ENCODE measurements at regions not wholly inside any gene's neighbourhood (a gene's known extent, or its start where the extent isn't known, plus 50 kb on each side); places are given as distances from the start of the nearest gene placed in this dataset.

DNA sequence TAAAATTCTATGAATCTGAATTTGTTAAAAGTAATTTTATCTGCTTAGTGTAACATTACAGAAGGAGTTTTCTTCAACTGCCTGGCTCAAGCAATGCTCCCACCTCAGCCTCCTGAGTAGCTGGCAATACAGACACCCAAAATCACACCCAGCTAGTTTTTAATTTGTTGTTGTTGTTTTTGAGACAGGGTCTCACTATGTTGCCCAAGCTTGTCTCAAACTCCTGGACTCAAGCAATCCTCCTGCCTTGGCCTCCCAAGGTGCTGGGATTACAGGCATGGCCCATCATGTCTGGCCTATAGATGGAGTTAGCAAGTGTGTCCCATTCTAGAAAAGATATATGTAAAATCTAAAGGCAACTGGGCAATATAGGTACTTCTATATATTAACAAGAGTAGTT is 1580.4 kb upstream of the PRR20A start (continued):
- no peak for TF ChIP-seq ETV6 (CRISPR knock-in tag; IDR thresholded peaks at IDR 0.05)
- TF ChIP-seq FOXJ3 (CRISPR knock-in tag; IDR thresholded peaks at IDR 0.05; ENCODE audit: borderline replicate concordance) = no peak
- TF ChIP-seq, protein P1, sequence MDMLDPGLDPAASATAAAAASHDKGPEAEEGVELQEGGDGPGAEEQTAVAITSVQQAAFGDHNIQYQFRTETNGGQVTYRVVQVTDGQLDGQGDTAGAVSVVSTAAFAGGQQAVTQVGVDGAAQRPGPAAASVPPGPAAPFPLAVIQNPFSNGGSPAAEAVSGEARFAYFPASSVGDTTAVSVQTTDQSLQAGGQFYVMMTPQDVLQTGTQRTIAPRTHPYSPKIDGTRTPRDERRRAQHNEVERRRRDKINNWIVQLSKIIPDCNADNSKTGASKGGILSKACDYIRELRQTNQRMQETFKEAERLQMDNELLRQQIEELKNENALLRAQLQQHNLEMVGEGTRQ (CRISPR knock-in tag; IDR thresholded peaks at IDR 0.05) = no peak
- TF ChIP-seq ZNF396 (CRISPR knock-in tag; IDR thresholded peaks at IDR 0.05; ENCODE audit: borderline replicate concordance) = no peak
- no peak for TF ChIP-seq NFE2L1 (CRISPR knock-in tag; IDR thresholded peaks at IDR 0.05)
- TF ChIP-seq CDX4 (CRISPR knock-in tag; IDR thresholded peaks at IDR 0.05; ENCODE audit: borderline replicate concordance) = no peak
- no peak for TF ChIP-seq OVOL2 (CRISPR knock-in tag; IDR thresholded peaks at IDR 0.05; ENCODE audit: borderline replicate concordance)
- no peak for TF ChIP-seq ZNF317 (CRISPR knock-in tag; IDR thresholded peaks at IDR 0.05; ENCODE audit: borderline replicate concordance, low read depth)
- TF ChIP-seq MXD4 (CRISPR knock-in tag; IDR thresholded peaks at IDR 0.05; ENCODE audit: borderline replicate concordance) = no peak
- TF ChIP-seq JAZF1 (CRISPR knock-in tag; IDR thresholded peaks at IDR 0.05) = no peak
- TF ChIP-seq NFATC4 (CRISPR knock-in tag; IDR thresholded peaks at IDR 0.05) = 0 out of 2 replicates have a peak, but pooled peaks have one; percentile 43
- TF ChIP-seq MYBL2 (CRISPR knock-in tag; IDR thresholded peaks at IDR 0.05) = no peak

GRCh38 chr13:55563267-55563666 is 1577.5 kb upstream of the PRR20A start:
- TF ChIP-seq ZNF425 (CRISPR knock-in tag; conservative IDR thresholded peaks at IDR 0.05) (0 out of 2 replicates have a peak, but pooled peaks have one; percentile 21), PRRX2 (CRISPR knock-in tag; IDR thresholded peaks at IDR 0.05) (no peak)
- ATAC-seq (no peak), DNase-seq (ENCODE audit: low spot score) (no peak)
- Mint-ChIP-seq H3K36me3 (peaks cover 7% of the 10 kb centered on the region; the same call in 1 of the 2 replicates), H3K27me3 (ENCODE audit: low read depth) (no peaks in the 10 kb centered on the region), H3K27ac (no peak overlapping the region), H3K4me3 (no peak overlapping the region), H3K4me1 (peaks cover 30% of the 10 kb centered on the region), H3K9me3 (no peaks in the 10 kb centered on the region)
- ChIA-PET CTCF (no interaction called here), POLR2A (no interaction called here)

DNA sequence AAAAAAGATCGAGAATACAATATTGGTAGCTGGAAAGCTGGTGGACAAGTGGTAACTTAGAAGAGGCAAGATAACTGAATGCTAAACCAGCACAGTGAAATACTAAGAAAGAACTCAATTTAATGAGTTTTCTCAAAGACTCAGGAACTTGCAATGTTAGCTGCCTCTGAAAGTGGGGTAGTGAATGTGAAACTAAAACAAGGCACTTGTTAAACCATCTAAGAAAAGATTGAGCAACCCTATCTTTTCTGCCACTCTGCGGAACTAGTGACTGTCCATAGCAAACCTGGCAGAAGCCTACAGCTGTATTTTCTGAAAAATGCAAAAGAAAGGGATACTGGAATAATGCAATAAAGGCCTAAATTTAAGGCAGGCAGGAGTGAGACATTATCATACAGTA is 1574.4 kb upstream of the PRR20A start:
- CTCF ChIA-PET = no interaction called here
- Mint-ChIP-seq H3K4me3 (no peak overlapping the region), H3K36me3 (no peaks in the 10 kb centered on the region), H3K27me3 (ENCODE audit: low read depth) (no peaks in the 10 kb centered on the region), H3K4me1 (peaks cover 33% of the 10 kb centered on the region), H3K9me3 (no peaks in the 10 kb centered on the region), H3K27ac (peak overlapping the region; percentile 64; the same call in 1 of the 2 replicates)
- no peak for DNase-seq (ENCODE audit: low spot score)
- POLR2A ChIA-PET = interaction anchor here (1.0 to 1.2 kb wide), 3 partner anchors 17 to 186 kb away, joined by 3 read pairs; no protein-coding TSS in a partner anchor
- ATAC-seq = no peak; the same call in 1 of the 2 replicates
- TF ChIP-seq, protein P2, sequence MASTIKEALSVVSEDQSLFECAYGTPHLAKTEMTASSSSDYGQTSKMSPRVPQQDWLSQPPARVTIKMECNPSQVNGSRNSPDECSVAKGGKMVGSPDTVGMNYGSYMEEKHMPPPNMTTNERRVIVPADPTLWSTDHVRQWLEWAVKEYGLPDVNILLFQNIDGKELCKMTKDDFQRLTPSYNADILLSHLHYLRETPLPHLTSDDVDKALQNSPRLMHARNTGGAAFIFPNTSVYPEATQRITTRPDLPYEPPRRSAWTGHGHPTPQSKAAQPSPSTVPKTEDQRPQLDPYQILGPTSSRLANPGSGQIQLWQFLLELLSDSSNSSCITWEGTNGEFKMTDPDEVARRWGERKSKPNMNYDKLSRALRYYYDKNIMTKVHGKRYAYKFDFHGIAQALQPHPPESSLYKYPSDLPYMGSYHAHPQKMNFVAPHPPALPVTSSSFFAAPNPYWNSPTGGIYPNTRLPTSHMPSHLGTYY (CRISPR knock-in tag; IDR thresholded peaks at IDR 0.05) = no peak
- no peak for TF ChIP-seq ESRRA (CRISPR knock-in tag; IDR thresholded peaks at IDR 0.05; ENCODE audit: borderline replicate concordance)
- TF ChIP-seq ZNF423 (CRISPR knock-in tag; IDR thresholded peaks at IDR 0.05) = no peak
- no peak for TF ChIP-seq NFYB (CRISPR knock-in tag; conservative IDR thresholded peaks at IDR 0.05; ENCODE audit: low read depth)
- no peak for TF ChIP-seq MLX (CRISPR knock-in tag; IDR thresholded peaks at IDR 0.05)
- no peak for TF ChIP-seq TEAD1 (CRISPR knock-in tag; IDR thresholded peaks at IDR 0.05)
- no peak for TF ChIP-seq JUN (CRISPR knock-in tag; IDR thresholded peaks at IDR 0.05)
- TF ChIP-seq HMGXB4 (CRISPR knock-in tag; IDR thresholded peaks at IDR 0.05) = no peak
- TF ChIP-seq ZNF425 (CRISPR knock-in tag; conservative IDR thresholded peaks at IDR 0.05) = no peak
- TF ChIP-seq, protein P3, sequence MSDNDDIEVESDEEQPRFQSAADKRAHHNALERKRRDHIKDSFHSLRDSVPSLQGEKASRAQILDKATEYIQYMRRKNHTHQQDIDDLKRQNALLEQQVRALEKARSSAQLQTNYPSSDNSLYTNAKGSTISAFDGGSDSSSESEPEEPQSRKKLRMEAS (CRISPR knock-in tag; IDR thresholded peaks at IDR 0.05) = no peak
- TF ChIP-seq FOXK1 (CRISPR knock-in tag; IDR thresholded peaks at IDR 0.05) = no peak
- no peak for TF ChIP-seq ZNF263 (CRISPR knock-in tag; IDR thresholded peaks at IDR 0.05; ENCODE audit: low read depth)
